Upper lobe of left lung (tissue), 4 donors: ENCODE measurements at regions not wholly inside any gene's neighbourhood (a gene's known extent, or its start where the extent isn't known, plus 50 kb on each side); places are given as distances from the start of the nearest gene placed in this dataset.

ENCODE experiments used
- CTCF ChIP-seq, 6 experiments: fragments of 450-650 bp in 4 of 6; fragments of 200-600 bp in 2 of 6; sonication (generic) in 2 of 6; IDR thresholded peaks; one replicate each; pipeline ENCODE4 v1.5.1; 2016 to 2019; ENCODE audit warnings: antibody characterized with exemption in 6 of 6
- POLR2AphosphoS5 ChIP-seq, 2 donors: sonication (generic); formaldehyde crosslinking; IDR thresholded peaks; one replicate each; pipeline ENCODE4 v1.5.1; 2017; ENCODE audit warnings: antibody characterized with exemption in 2 of 2

GRCh38 chr17:22142091-22142490 is 449.8 kb downstream of the KCNJ18 start:
- TF ChIP-seq POLR2AphosphoS5 (IDR thresholded peaks at IDR 0.05) (no peak), CTCF (IDR thresholded peaks at IDR 0.05) (no peak)
